ENCODE measurements at regions not wholly inside any gene's neighbourhood (a gene's known extent, or its start where the extent isn't known, plus 50 kb on each side); places are given as distances from the start of the nearest gene placed in this dataset.

DNA sequence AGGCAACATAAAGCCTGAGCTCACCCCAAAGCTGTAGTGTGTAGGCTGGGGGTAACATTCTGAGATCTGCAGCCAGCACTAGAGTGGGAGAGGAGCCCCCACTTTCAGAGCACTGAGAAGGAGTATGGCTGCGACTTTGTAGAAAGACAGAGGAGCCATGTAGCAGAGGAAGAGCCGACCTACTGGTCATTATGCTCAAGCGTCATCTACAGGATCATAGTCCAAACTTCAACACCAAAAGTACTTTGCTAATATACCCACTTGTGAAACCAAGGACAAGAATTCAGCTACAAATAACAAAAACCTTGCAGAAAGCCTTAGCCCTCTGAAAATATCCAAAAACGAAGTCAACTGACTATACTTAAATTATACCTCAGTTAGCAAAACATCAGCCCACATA lies 330.1 kb downstream of the MAN2A1 start:
- 91 to 93% methylated on average over 4 of the region's 4 CpGs for WGBS, 2 donors
- H3K36me3 ChIP-seq = no peaks in the 10 kb centered on the region
- ATAC-seq (ENCODE audit: low FRiP score in 2 of 2) (no peak), DNase-seq (no peak)
- H3K27ac ChIP-seq = no peak overlapping the region
- no peaks in the 10 kb centered on the region for H3K27me3 ChIP-seq
- no peak for TF ChIP-seq POLR2AphosphoS5 (IDR thresholded peaks at IDR 0.05)
- no peak for TF ChIP-seq POLR2A (IDR thresholded peaks at IDR 0.05)
- TF ChIP-seq, protein P1, sequence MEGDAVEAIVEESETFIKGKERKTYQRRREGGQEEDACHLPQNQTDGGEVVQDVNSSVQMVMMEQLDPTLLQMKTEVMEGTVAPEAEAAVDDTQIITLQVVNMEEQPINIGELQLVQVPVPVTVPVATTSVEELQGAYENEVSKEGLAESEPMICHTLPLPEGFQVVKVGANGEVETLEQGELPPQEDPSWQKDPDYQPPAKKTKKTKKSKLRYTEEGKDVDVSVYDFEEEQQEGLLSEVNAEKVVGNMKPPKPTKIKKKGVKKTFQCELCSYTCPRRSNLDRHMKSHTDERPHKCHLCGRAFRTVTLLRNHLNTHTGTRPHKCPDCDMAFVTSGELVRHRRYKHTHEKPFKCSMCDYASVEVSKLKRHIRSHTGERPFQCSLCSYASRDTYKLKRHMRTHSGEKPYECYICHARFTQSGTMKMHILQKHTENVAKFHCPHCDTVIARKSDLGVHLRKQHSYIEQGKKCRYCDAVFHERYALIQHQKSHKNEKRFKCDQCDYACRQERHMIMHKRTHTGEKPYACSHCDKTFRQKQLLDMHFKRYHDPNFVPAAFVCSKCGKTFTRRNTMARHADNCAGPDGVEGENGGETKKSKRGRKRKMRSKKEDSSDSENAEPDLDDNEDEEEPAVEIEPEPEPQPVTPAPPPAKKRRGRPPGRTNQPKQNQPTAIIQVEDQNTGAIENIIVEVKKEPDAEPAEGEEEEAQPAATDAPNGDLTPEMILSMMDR (IDR thresholded peaks at IDR 0.05) = no peak
- no peak for TF ChIP-seq EP300 (IDR thresholded peaks at IDR 0.05)
- no peaks in the 10 kb centered on the region for H3K4me1 ChIP-seq
- no peak overlapping the region for H3K4me3 ChIP-seq
- H3K9me3 ChIP-seq = no peaks in the 10 kb centered on the region

DNA sequence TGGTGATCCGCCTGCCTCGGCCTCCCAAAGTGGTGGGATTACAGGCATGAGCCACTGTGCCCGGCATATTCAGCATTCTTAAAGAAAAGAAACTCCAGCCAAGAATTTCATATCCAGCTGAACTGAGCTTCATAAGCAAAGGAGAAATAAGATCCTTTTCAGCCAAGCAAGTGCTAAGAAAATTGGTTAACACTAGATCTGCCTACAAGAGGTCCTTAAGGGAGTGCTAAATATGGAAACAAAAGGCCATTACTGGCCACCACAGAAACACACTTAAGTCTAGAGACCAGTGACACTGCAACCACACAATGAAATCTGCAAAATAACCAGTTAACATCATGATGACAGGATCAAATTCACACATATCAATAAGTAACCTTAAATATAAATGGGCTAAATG lies 331.5 kb downstream of the MAN2A1 start:
- WGBS, 2 donors = 87 to 91% methylated on average over 3 of the region's 3 CpGs

DNA sequence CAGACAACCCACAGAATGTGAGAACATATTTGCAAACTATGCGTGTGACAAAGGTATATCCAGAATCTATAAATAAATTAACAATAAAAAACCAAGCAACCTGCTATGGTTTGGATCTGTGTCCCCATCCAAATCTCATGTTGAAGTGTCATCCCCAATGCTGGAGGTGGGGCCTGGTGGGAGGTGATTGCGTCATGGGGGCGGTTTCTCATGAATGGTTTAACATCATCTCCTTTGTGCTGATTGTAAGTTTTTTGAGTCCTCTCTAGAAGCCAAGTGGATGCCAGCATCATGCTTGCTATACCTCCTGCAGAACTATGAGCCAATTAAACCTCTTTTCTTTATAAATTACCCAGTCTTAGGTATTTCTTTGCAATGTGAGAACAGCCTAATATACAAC lies 335.4 kb downstream of the MAN2A1 start:
- H3K27me3 ChIP-seq = no peaks in the 10 kb centered on the region
- no peaks in the 10 kb centered on the region for H3K9me3 ChIP-seq
- TF ChIP-seq, protein P1 (IDR thresholded peaks at IDR 0.05) = no peak
- no peak for TF ChIP-seq EP300 (IDR thresholded peaks at IDR 0.05)
- no peak for TF ChIP-seq POLR2A (IDR thresholded peaks at IDR 0.05)
- TF ChIP-seq POLR2AphosphoS5 (IDR thresholded peaks at IDR 0.05) = no peak
- DNase-seq (no peak), ATAC-seq (ENCODE audit: low FRiP score in 2 of 2) (no peak)
- H3K4me3 ChIP-seq = no peak overlapping the region
- H3K4me1 ChIP-seq = no peaks in the 10 kb centered on the region
- 94 to 96% methylated on average over 3 of the region's 3 CpGs for WGBS, 2 donors
- no peak overlapping the region for H3K27ac ChIP-seq
- H3K36me3 ChIP-seq = no peaks in the 10 kb centered on the region

More for the DNA sequence above, 331.5 kb downstream of the MAN2A1 start:
- no peaks in the 10 kb centered on the region for H3K36me3 ChIP-seq
- ATAC-seq (ENCODE audit: low FRiP score in 2 of 2) (no peak), DNase-seq (no peak)
- TF ChIP-seq POLR2AphosphoS5 (IDR thresholded peaks at IDR 0.05) (no peak), POLR2A (IDR thresholded peaks at IDR 0.05) (no peak), EP300 (IDR thresholded peaks at IDR 0.05) (no peak)
- TF ChIP-seq, protein P1 (IDR thresholded peaks at IDR 0.05) = no peak
- no peak overlapping the region for H3K27ac ChIP-seq
- no peak overlapping the region for H3K4me3 ChIP-seq
- H3K9me3 ChIP-seq = no peaks in the 10 kb centered on the region
- H3K4me1 ChIP-seq = no peaks in the 10 kb centered on the region
- no peaks in the 10 kb centered on the region for H3K27me3 ChIP-seq

DNA sequence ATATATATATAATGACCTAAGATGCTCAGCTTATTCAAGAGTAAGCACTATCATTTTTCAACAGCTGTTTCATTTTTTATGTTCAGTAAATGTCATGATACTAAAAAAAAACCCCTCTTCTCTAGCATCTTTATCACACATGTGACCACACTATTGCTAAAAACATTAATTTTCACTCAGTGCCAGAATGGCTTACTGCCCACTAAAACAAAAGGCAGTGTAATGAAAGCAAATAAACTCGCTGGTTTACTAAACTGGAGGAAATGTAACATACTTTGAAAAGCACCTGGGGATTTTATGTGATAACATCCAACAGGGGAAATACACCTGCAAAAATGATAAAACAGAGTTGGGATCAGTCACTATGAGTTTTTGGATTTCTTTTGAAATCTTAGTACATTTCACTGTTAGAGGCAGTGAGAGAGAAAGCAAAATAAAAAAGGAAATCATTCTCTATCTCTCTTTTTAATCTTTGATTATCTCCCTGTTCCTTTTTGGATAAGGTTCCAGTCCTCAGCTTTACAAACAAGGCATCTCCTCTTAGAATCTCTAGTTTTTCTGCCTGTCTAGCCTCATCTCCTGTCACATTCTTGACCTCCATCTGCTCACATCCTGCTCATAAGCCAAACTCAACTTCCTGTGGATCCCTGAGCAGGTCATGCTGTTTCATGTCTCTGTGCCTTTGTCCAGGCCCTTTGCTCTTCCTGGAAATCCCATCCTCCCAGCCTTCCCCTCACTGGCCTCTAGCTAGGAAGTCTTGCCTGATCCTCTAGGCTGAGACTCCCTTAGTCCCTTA lies 338.0 kb downstream of the MAN2A1 start:
- Histone ChIP-seq H3K36me3 (no peaks in the 10 kb centered on the region), H3K9me3 (no peaks in the 10 kb centered on the region), H3K4me1 (no peaks in the 10 kb centered on the region), H3K27ac (no peak overlapping the region), H3K27me3 (no peaks in the 10 kb centered on the region), H3K4me3 (no peak overlapping the region)
- ATAC-seq (ENCODE audit: low FRiP score in 2 of 2) (no peak), DNase-seq (no peak)
- TF ChIP-seq POLR2A (IDR thresholded peaks at IDR 0.05) = no peak
- no peak for TF ChIP-seq EP300 (IDR thresholded peaks at IDR 0.05)
- no peak for TF ChIP-seq POLR2AphosphoS5 (IDR thresholded peaks at IDR 0.05)
- TF ChIP-seq, protein P1 (IDR thresholded peaks at IDR 0.05) = no peak
- WGBS, 2 donors = 32 to 38% methylated on average over 1 of the region's 1 CpG
